Left forelimb (tissue), 1 donor: ENCODE measurements at regions not wholly inside any gene's neighbourhood (a gene's known extent, or its start where the extent isn't known, plus 50 kb on each side); places are given as distances from the start of the nearest gene placed in this dataset.
"Not testable (repeated sequence)": the region's sequence is repeated elsewhere in the genome, so short reads cannot be mapped to it uniquely, and the experiment has no call there.

ENCODE experiments used
- DNase-seq: peaks from one replicate; pipeline ENCODE4 v3.0.0-alpha.2; 2018; ENCODE audit warnings: low spot score

GRCh38 chr15:31179693-31180092, 78.2 kb upstream of the TRPM1 start:
- DNase-seq = no peak

DNA sequence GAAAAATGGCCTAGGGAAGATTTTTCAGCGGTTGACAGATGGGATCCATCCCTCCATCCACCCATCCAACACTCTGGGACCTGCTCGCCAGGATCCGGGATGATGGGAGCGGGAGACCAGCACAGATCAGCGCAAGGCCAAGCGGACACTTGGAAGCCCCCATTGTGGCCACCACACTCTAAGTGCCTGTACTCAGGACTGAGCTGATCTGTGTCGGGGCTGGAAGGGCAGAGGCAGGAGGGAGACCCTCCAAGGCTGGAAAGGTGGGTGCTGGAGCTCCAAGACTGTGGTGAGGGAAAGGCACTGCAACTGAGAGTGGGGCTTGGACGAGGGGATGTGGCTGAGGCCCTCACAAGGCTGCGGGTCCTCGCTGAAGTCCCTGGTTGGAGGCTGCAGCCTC, 91.8 kb upstream of the TRPM1 start:
- no peak for DNase-seq

GRCh38 chr15:31195871-31196270, 94.3 kb upstream of the TRPM1 start:
- DNase-seq = no peak

GRCh38 chr15:31197497-31198414, 96.2 kb upstream of the TRPM1 start:
- no peak for DNase-seq

DNA sequence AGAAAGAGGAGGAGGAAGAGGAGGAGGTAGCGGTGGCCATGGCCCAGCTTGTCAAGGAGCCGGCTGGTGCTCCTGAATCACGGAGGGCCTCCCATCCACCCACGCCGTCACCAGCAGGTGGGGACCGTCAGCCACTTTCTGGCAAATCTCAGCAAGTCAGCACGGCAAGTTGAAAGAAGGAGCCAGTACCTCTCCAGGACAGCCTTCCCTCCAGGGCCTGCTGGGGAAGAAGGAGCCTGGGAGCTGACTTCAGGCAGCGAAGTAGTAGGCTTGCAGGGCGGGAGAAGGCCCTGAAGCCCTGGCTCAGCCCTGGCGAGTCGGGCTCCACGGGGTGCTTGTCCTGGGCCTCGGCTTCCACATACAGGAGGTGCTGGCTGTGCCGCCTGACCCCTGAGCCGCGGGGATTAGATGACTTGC, 99.2 kb upstream of the TRPM1 start:
- DNase-seq = no peak

DNA sequence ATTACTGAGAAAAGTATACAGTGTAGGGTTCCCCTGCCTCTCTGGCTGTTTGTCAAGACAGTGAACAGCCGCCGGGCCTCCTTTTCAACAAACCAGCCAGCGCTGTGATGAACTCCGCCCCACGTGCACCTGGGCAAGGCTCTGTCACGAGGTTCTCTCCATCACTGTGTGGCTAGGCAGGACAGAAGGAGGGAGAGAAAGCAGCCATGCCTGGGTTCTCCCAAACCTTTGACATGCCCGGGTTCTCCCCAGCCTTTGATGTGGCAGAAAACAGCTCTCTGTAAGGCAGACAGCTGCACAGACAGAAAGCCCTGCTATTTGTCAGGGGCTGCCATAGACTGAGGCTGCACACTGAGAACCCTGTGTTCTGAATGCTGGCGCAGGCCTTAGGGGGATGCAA, 101.4 kb upstream of the TRPM1 start:
- no peak for DNase-seq

DNA sequence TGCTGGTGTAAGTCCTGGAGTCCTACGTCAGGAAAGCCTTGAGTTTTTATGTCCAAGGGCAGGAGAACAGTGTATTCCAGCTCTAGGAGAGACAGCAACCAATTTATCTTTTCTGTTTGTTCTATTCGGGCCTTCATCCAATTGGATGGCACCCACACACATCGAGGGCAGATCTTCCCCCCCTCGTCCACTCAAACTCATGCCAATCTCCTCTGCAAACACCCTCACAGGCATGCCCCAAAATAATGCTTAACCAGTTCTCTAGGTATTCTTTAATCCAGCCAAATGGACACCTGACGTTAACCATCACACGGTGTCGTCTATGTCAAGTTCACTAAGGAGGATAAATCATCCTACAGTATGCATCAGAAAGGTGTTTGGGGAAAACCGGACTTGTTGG, 102.5 kb upstream of the TRPM1 start:
- no peak for DNase-seq

GRCh38 chr15:31206386-31207181, 105.1 kb upstream of the TRPM1 start:
- DNase-seq = no peak

DNA sequence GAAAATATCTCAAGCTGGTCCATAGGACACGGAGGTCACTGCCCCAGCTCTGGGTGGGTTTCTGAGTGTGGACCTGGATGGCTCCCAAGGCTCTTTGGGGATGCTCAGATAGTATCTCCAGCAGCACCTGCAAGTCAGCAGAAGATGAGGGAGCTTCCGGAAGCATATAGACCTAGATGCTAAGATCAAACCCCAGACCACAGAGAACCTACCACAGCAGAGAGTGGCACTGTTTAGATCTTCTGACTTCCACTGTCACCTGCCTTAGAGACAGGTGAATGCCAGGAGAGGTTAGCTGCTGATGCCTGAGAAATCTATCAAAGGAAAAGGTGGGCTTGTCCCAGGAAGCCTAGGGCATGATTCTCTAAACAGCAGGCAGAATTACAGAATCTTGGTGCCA, 105.7 kb upstream of the TRPM1 start:
- no peak for DNase-seq

DNA sequence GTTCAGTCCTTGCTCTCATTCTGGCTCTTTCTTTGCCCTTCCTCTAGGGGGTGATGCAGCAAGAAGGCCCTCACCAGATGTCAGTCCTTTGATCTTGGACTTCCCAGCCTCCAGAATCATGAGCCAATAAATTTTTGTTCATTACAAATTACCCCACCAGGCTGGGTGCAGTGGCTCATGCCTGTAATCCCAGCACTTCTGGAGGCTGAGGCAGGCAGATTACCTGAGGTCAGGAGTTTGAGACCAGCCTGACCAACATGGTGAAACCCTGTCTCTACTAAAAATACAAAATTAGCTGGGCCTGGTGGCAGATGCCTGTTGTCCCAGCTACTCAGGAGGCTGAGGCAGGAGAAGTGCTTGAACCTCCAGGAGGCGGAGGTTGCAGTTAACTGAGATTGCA, 106.3 kb upstream of the TRPM1 start:
- DNase-seq = not testable (repeated sequence)

DNA sequence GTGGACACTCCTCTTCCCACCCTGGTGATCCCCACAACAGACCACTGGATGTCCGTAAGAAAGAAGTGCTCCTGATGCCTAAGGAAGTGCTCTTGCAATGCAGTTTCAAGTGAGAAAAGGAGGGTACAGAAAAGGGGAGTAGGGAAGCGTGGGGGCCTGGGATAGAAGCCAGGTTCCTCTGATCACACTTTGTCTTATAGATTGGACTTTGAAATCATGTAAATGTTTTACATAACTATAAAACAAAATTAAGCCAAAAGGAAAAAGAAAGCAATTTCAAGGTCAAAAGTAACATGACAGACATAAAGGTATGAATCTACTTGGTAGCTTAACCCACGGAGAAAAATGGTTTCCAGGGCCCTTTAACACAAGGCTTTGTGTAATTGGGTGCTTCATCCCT, 107.3 kb upstream of the TRPM1 start:
- DNase-seq = no peak

- no peak for DNase-seq
Measured at GRCh38 chr15:31211353-31211752, 109.8 kb upstream of the TRPM1 start.

GRCh38 chr15:31212326-31213080, 111.0 kb upstream of the TRPM1 start:
- peak; percentile 15 for DNase-seq

GRCh38 chr15:31214158-31214863, 112.3 kb upstream of the KLF13 start:
- DNase-seq = no peak

- DNase-seq = no peak
Measured at GRCh38 chr15:31214864-31215489, 111.7 kb upstream of the KLF13 start.

GRCh38 chr15:31215490-31216214, 111.0 kb upstream of the KLF13 start:
- DNase-seq = peak; percentile 80

GRCh38 chr15:31216215-31216911, 110.3 kb upstream of the KLF13 start:
- DNase-seq = peak; percentile 83

DNA sequence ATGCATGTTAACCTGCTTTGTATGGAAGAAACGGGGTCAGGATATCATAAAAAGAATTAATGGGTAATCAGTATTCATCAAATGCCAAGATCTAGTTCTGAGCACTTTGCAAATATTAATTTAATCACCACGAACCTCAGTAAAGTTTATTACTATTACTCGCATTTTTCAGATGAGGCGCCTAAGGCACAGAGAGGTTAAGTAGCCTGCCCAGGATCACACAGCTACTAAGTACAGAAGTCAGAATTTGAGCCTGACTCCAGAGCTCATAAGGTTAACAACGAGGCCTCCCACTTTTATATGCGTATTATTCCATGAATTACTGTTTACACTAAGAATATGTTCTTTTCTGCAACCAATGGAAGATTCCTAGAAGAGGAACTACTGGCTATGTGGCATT, 109.6 kb upstream of the KLF13 start:
- peak; percentile 3 for DNase-seq

- peak; percentile 12 for DNase-seq
Measured at GRCh38 chr15:31217566-31218270, 108.9 kb upstream of the KLF13 start.
